ENCODE measurements at regions not wholly inside any gene's neighbourhood (a gene's known extent, or its start where the extent isn't known, plus 50 kb on each side); places are given as distances from the start of the nearest gene placed in this dataset.

DNA sequence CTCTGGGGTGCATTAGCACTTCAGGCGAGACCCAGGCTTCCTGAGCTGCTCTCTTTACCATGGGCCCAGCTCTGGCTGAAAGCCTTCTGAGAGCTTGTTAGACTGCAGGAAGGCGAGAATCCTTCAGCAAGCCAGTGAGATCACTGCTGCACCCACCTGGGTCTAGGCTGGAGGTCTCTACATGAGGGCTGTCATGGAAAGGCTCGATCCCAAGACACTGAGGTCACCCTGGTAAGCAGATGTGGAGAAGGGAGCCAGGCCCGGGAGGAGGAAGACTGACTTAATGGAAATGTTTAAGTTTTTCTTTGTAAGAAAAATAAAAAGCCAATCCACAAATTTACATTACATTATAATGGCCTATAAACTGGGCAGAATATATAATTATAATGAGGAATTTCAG lies 684.5 kb downstream of the TNS3 start:
- H3K27ac ChIP-seq: no peak overlapping the region
- 82 to 93% (median 91%) methylated on average over 3 to 4 of the region's 4 CpGs for WGBS, 4 donors
- intact Hi-C loops (cut with DNase I): no loop called here
- H3K27me3 ChIP-seq: no peaks in the 10 kb centered on the region
- no peaks in the 10 kb centered on the region for H3K36me3 ChIP-seq
- no peak overlapping the region for H3K4me3 ChIP-seq
- H3K4me1 ChIP-seq: peaks cover 0 to 13% (median 0%) of the 10 kb centered on the region in 12 donors
- H3K9me3 ChIP-seq: peaks cover 0 to 12% (median 0%) of the 10 kb centered on the region in 12 donors
- no peak for DNase-seq
- TF ChIP-seq, protein P1, sequence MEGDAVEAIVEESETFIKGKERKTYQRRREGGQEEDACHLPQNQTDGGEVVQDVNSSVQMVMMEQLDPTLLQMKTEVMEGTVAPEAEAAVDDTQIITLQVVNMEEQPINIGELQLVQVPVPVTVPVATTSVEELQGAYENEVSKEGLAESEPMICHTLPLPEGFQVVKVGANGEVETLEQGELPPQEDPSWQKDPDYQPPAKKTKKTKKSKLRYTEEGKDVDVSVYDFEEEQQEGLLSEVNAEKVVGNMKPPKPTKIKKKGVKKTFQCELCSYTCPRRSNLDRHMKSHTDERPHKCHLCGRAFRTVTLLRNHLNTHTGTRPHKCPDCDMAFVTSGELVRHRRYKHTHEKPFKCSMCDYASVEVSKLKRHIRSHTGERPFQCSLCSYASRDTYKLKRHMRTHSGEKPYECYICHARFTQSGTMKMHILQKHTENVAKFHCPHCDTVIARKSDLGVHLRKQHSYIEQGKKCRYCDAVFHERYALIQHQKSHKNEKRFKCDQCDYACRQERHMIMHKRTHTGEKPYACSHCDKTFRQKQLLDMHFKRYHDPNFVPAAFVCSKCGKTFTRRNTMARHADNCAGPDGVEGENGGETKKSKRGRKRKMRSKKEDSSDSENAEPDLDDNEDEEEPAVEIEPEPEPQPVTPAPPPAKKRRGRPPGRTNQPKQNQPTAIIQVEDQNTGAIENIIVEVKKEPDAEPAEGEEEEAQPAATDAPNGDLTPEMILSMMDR (IDR thresholded peaks at IDR 0.05): no peak
- TF ChIP-seq POLR2A (IDR thresholded peaks at IDR 0.05): no peak
- no peak for ATAC-seq

DNA sequence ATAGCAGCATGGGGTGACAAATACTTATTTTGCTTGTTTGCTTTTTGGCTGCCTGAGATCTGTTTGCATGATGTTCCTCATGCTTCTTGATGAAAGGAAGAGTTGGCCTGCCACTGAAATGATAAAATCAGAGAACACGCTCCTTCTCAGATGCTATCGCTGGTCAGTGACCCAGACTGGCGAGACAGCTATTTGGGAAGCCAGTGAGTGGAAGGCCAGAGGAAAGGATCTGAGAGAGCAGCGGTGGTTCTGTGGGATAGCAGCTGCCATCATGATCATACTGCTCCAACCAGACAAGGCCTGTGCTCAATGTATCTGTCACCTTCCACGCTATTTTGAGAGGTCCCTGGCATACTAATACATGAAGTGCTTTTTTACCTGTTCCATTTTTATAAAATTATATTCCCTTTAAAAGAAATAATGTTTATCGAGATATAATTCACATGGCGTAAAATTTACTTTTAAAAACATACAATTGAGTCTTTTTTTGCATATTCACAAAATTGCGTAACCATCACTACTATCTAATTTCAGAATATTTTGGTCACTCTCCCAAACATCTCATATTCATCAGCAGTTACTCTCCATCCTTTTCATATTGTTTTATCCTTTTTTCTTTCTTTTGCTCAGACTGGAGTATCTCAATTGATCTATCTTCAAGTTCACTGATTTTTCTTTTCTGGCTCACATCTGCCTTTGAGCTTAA lies 695.1 kb downstream of the TNS3 start:
- no peak for TF ChIP-seq POLR2A (IDR thresholded peaks at IDR 0.05)
- TF ChIP-seq, protein P1 (IDR thresholded peaks at IDR 0.05): no peak
- intact Hi-C loops (cut with DNase I): no loop called here

DNA sequence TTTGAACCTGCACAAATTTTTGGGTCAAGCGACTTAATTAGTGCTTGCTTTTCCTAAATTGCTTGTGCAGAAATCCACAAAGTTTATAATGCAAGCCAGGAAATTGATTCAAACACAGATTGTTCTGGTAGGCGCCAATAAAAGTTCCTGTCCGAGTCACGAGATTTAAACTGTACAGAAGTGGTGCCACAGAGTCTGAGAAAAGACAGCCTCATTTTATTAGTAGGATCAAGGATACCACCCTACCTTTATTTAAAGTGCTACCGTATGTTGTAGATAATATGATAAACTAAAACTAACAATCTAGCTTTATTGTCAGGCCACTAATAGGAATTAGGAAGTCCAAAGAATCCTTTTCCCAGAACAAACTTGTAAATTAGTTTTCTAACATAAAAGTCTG lies 696.7 kb downstream of the TNS3 start:
- Histone ChIP-seq H3K9me3 (peaks cover 0 to 36% (median 10%) of the 10 kb centered on the region in 12 donors), H3K27ac (peak overlapping the region in 4 of 12 donors; percentile 3 to 54 (median 7)), H3K27me3 (no peaks in the 10 kb centered on the region), H3K36me3 (no peaks in the 10 kb centered on the region), H3K4me3 (no peak overlapping the region), H3K4me1 (no peaks in the 10 kb centered on the region)
- ATAC-seq (no peak), DNase-seq (no peak)
- TF ChIP-seq POLR2A (IDR thresholded peaks at IDR 0.05): no peak
- TF ChIP-seq, protein P1 (IDR thresholded peaks at IDR 0.05): no peak
- intact Hi-C loops (cut with DNase I): no loop called here
- 63 to 72% (median 67%) methylated on average over 5 of the region's 5 CpGs for WGBS, 4 donors

More for the DNA sequence above, 695.1 kb downstream of the TNS3 start:
- Histone ChIP-seq H3K27me3 (no peaks in the 10 kb centered on the region), H3K4me1 (no peaks in the 10 kb centered on the region), H3K27ac (no peak overlapping the region), H3K9me3 (peaks cover 0 to 47% (median 15%) of the 10 kb centered on the region in 12 donors), H3K36me3 (no peaks in the 10 kb centered on the region), H3K4me3 (no peak overlapping the region)
- WGBS, 4 donors: 64 to 81% (median 72%) methylated on average over 8 of the region's 8 CpGs
- ATAC-seq: peak in 2 of 4 donors; percentile 62 to 73
- DNase-seq: no peak

DNA sequence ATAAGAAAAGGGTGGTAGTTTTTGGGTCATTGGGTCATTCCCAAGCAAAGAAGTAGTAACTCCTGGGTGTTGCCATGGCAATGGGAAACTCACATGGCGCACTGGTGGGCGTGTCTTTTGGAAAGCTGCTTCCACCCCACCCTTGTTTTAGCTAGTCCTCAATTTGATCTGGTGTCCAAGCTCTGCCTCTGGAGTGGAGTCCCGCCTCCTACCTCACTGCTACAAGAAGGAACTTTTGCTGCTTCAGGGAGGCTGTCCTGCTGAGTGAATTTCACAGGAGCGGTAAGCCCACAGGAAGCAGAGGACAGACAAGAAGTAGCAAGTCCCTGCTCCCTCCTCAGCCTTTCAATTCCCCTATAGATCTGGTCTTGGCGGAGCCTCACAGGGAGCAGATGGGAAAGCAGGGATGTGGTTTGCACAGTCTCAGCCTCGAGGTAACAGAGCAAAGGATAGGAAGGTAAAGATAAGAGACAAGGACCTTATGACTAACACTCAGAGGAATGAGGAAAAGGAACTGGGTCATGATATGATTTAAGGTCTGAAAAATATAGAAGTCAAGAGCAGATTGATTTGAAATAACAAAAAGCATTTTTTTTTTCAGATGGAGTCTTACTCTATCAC lies 700.3 kb downstream of the TNS3 start:
- no peaks in the 10 kb centered on the region for H3K4me1 ChIP-seq
- no peaks in the 10 kb centered on the region for H3K27me3 ChIP-seq
- peaks cover 0 to 5% (median 0%) of the 10 kb centered on the region in 12 donors for H3K9me3 ChIP-seq
- 78 to 91% (median 86%) methylated on average over 6 of the region's 6 CpGs for WGBS, 4 donors
- H3K4me3 ChIP-seq: no peak overlapping the region
- no peaks in the 10 kb centered on the region for H3K36me3 ChIP-seq
- H3K27ac ChIP-seq: no peak overlapping the region
- intact Hi-C loops (cut with DNase I): no loop called here
- no peak for TF ChIP-seq POLR2A (IDR thresholded peaks at IDR 0.05)
- TF ChIP-seq, protein P1 (IDR thresholded peaks at IDR 0.05): no peak
- DNase-seq (no peak), ATAC-seq (no peak)

Measured in heart left ventricle (tissue), 16 donors.